ENCODE measurements at regions not wholly inside any gene's neighbourhood (a gene's known extent, or its start where the extent isn't known, plus 50 kb on each side); places are given as distances from the start of the nearest gene placed in this dataset.

DNA sequence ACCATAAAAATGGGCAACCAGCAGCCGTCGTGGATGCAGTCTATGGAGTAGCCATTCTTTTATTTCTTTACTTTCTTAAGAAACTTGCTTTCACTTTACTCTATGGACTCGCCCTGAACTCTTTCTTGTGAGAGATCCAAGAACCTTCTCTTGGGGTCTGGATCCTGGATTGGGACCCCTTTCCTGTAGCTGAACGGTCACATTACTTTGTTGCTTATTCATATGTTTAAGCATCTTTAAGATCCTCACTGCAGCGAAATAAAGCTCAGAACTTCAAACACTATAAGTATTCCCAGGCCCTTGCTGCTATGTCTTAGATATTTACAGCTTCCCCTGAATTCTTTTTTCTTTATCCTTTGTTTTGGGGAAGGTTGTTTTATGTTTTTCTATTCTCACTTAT lies 187.8 kb upstream of the DDI1 start:
- Histone ChIP-seq H2AFZ (ENCODE audit: low read depth, low read length) (no peak overlapping the region), H3K9me3 (ENCODE audit: insufficient read depth, low read depth, low read length) (no peaks in the 10 kb centered on the region), H3K4me1 (ENCODE audit: insufficient read depth, low read length) (no peaks in the 10 kb centered on the region), H3K79me2 (ENCODE audit: insufficient read depth, low read length) (no peaks in the 10 kb centered on the region), H3K4me2 (ENCODE audit: low read length) (no peak overlapping the region), H4K20me1 (ENCODE audit: insufficient read depth, low read length) (no peaks in the 10 kb centered on the region), H3K36me3 (ENCODE audit: insufficient read depth, low read length) (no peaks in the 10 kb centered on the region), H3K27me3 (ENCODE audit: insufficient read depth, low read length) (no peaks in the 10 kb centered on the region), H3K9ac (ENCODE audit: low read length) (no peak overlapping the region), H3K27ac (ENCODE audit: low read depth, low read length) (no peak overlapping the region), H3K4me3 (ENCODE audit: insufficient read depth, low read depth, low read length) (no peak overlapping the region)
- no peaks in the 10 kb centered on the region for H3K36me3 Mint-ChIP-seq (ENCODE audit: low read depth, unreplicated experiment)
- TF ChIP-seq, protein P1, sequence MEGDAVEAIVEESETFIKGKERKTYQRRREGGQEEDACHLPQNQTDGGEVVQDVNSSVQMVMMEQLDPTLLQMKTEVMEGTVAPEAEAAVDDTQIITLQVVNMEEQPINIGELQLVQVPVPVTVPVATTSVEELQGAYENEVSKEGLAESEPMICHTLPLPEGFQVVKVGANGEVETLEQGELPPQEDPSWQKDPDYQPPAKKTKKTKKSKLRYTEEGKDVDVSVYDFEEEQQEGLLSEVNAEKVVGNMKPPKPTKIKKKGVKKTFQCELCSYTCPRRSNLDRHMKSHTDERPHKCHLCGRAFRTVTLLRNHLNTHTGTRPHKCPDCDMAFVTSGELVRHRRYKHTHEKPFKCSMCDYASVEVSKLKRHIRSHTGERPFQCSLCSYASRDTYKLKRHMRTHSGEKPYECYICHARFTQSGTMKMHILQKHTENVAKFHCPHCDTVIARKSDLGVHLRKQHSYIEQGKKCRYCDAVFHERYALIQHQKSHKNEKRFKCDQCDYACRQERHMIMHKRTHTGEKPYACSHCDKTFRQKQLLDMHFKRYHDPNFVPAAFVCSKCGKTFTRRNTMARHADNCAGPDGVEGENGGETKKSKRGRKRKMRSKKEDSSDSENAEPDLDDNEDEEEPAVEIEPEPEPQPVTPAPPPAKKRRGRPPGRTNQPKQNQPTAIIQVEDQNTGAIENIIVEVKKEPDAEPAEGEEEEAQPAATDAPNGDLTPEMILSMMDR (IDR thresholded peaks at IDR 0.05; ENCODE audit: insufficient read depth, low read depth, low read length): no peak
- no peak for TF ChIP-seq EZH2 (IDR thresholded peaks at IDR 0.05; ENCODE audit: insufficient read depth, low read length)
- no peak overlapping the region for H3K4me3 Mint-ChIP-seq (ENCODE audit: unreplicated experiment)
- H3K4me1 Mint-ChIP-seq (ENCODE audit: low read depth, unreplicated experiment): peaks cover 9% of the 10 kb centered on the region
- no peak for DNase-seq (ENCODE audit: low read depth)
- no peak for FAIRE-seq
- H3K27ac Mint-ChIP-seq (ENCODE audit: unreplicated experiment): no peak overlapping the region
- H3K27me3 Mint-ChIP-seq (ENCODE audit: low read depth, unreplicated experiment): no peaks in the 10 kb centered on the region
- no peaks in the 10 kb centered on the region for H3K9me3 Mint-ChIP-seq (ENCODE audit: unreplicated experiment)

DNA sequence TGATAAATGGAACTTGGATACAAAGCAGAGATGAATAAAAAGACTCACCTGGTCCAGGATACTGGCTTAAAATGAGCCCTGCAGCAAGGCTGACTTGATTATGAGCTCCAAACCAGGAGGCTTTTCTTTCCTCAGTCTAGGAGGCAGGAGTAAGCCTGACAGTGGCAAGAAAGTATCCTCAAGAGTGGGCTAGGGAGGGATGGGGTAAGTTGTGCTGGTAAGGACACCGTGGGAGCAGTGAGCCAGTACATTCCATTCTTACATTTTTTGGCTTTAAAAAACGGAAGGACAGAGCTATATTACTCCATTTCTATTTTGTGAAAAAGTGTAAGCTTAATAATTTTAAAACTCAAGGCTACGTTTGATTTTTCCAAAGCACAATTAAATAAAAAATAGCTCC lies 187.1 kb upstream of the DDI1 start:
- H3K79me2 ChIP-seq (ENCODE audit: insufficient read depth, low read length): no peaks in the 10 kb centered on the region
- peaks cover 3% of the 10 kb centered on the region for H3K9me3 Mint-ChIP-seq (ENCODE audit: unreplicated experiment)
- no peaks in the 10 kb centered on the region for H3K27me3 Mint-ChIP-seq (ENCODE audit: low read depth, unreplicated experiment)
- H3K4me1 ChIP-seq (ENCODE audit: insufficient read depth, low read length): no peaks in the 10 kb centered on the region
- TF ChIP-seq, protein P1 (IDR thresholded peaks at IDR 0.05; ENCODE audit: insufficient read depth, low read depth, low read length): no peak
- TF ChIP-seq EZH2 (IDR thresholded peaks at IDR 0.05; ENCODE audit: insufficient read depth, low read length): no peak
- no peaks in the 10 kb centered on the region for H3K36me3 Mint-ChIP-seq (ENCODE audit: low read depth, unreplicated experiment)
- H3K9me3 ChIP-seq (ENCODE audit: insufficient read depth, low read depth, low read length): no peaks in the 10 kb centered on the region
- H3K9ac ChIP-seq (ENCODE audit: low read length): no peak overlapping the region
- no peak overlapping the region for H3K4me3 ChIP-seq (ENCODE audit: insufficient read depth, low read depth, low read length)
- peaks cover 9% of the 10 kb centered on the region for H3K4me1 Mint-ChIP-seq (ENCODE audit: low read depth, unreplicated experiment)
- H3K4me3 Mint-ChIP-seq (ENCODE audit: unreplicated experiment): no peak overlapping the region
- no peak for FAIRE-seq
- H3K27ac Mint-ChIP-seq (ENCODE audit: unreplicated experiment): no peak overlapping the region
- no peak overlapping the region for H2AFZ ChIP-seq (ENCODE audit: low read depth, low read length)
- H4K20me1 ChIP-seq (ENCODE audit: insufficient read depth, low read length): no peaks in the 10 kb centered on the region
- no peak overlapping the region for H3K27ac ChIP-seq (ENCODE audit: low read depth, low read length)
- H3K4me2 ChIP-seq (ENCODE audit: low read length): no peak overlapping the region
- no peaks in the 10 kb centered on the region for H3K36me3 ChIP-seq (ENCODE audit: insufficient read depth, low read length)
- no peak for DNase-seq (ENCODE audit: low read depth)
- no peaks in the 10 kb centered on the region for H3K27me3 ChIP-seq (ENCODE audit: insufficient read depth, low read length)

DNA sequence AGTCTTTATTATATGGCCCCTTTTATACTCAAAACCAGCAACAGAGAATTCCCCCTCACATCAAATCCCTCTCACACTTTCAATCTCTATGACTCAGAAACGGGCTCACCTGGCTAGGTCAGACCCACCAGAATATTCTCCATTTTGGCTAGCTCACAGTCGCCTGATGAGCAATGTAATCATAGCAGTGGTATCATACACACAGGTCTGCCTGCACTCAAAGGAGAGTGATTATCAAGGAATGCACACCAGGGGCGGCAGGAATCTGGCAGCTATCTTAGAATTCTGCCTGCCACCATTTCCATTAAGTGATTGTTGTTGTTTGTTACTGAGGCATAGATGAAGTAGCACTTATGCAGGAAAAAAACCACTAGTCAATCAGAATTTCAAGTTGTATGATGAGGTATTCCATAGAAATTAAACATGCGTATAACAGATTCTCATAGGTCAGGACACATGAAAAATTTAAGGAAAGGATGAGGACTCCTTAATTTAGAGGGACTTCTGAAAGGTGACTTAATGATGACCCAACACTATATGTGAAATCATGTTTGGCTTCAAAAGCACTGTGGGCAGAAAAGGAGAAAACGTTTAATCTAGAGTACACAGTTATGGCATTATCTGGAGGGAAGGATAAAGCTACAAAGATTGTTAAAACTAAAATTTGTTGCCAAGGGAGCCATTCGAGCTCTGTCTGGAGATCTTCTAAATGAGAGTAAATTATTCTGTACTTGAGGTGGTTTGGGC lies 185.8 kb upstream of the DDI1 start:
- Histone ChIP-seq H2AFZ (ENCODE audit: low read depth, low read length) (no peak overlapping the region), H3K4me2 (ENCODE audit: low read length) (no peak overlapping the region), H3K4me3 (ENCODE audit: insufficient read depth, low read depth, low read length) (no peak overlapping the region), H3K27me3 (ENCODE audit: insufficient read depth, low read length) (no peaks in the 10 kb centered on the region), H4K20me1 (ENCODE audit: insufficient read depth, low read length) (no peaks in the 10 kb centered on the region), H3K4me1 (ENCODE audit: insufficient read depth, low read length) (no peaks in the 10 kb centered on the region), H3K27ac (ENCODE audit: low read depth, low read length) (no peak overlapping the region), H3K9ac (ENCODE audit: low read length) (no peak overlapping the region), H3K36me3 (ENCODE audit: insufficient read depth, low read length) (no peaks in the 10 kb centered on the region), H3K9me3 (ENCODE audit: insufficient read depth, low read depth, low read length) (no peaks in the 10 kb centered on the region), H3K79me2 (ENCODE audit: insufficient read depth, low read length) (no peaks in the 10 kb centered on the region)
- Mint-ChIP-seq H3K27me3 (ENCODE audit: low read depth, unreplicated experiment) (no peaks in the 10 kb centered on the region), H3K36me3 (ENCODE audit: low read depth, unreplicated experiment) (no peaks in the 10 kb centered on the region), H3K27ac (ENCODE audit: unreplicated experiment) (no peak overlapping the region), H3K4me1 (ENCODE audit: low read depth, unreplicated experiment) (peaks cover 5% of the 10 kb centered on the region), H3K4me3 (ENCODE audit: unreplicated experiment) (no peak overlapping the region), H3K9me3 (ENCODE audit: unreplicated experiment) (peaks cover 3% of the 10 kb centered on the region)
- TF ChIP-seq, protein P1 (IDR thresholded peaks at IDR 0.05; ENCODE audit: insufficient read depth, low read depth, low read length): no peak
- TF ChIP-seq EZH2 (IDR thresholded peaks at IDR 0.05; ENCODE audit: insufficient read depth, low read length): no peak
- no peak for DNase-seq (ENCODE audit: low read depth)
- no peak for FAIRE-seq
